WTC11 (cell line): ENCODE measurements at regions not wholly inside any gene's neighbourhood (a gene's known extent, or its start where the extent isn't known, plus 50 kb on each side); places are given as distances from the start of the nearest gene placed in this dataset.

Experiments used
- ESRRA ChIP-seq: sonication (generic); formaldehyde crosslinking; IDR thresholded peaks from 2 replicates; pipeline ENCODE4 v1.8.1; 2022; ENCODE audit warnings: mild to moderate bottlenecking, missing genetic modification reagents, borderline replicate concordance
- FOXK1 ChIP-seq: sonication (generic); formaldehyde crosslinking; IDR thresholded peaks from 2 replicates; pipeline ENCODE4 v1.8.0; 2022; ENCODE audit warnings: mild to moderate bottlenecking, moderate library complexity, missing genetic modification reagents
- GABPB1 ChIP-seq: sonication (generic); formaldehyde crosslinking; IDR thresholded peaks from 2 replicates; pipeline ENCODE4 v1.8.1; 2023; ENCODE audit warnings: mild to moderate bottlenecking, missing genetic modification reagents
- GTF2I ChIP-seq: fragments of 250-450 bp; sonication (Bioruptor Pico); conservative IDR thresholded peaks from 2 replicates; pipeline ENCODE4 v1.4.0; 2021; ENCODE audit warnings: mild to moderate bottlenecking
- RELA ChIP-seq: sonication (generic); formaldehyde crosslinking; IDR thresholded peaks from 2 replicates; pipeline ENCODE4 v1.8.1; 2022; ENCODE audit warnings: missing genetic modification reagents, mild to moderate bottlenecking, borderline replicate concordance
- ZNF263 ChIP-seq: sonication (generic); formaldehyde crosslinking; IDR thresholded peaks from 2 replicates; pipeline ENCODE4 v1.8.1; 2022; ENCODE audit warnings: low read depth, mild to moderate bottlenecking, moderate library complexity, missing genetic modification reagents
- TF ChIP-seq, protein P1 (sequence below): sonication (generic); formaldehyde crosslinking; IDR thresholded peaks from 2 replicates; pipeline ENCODE4 v1.8.1; 2022; ENCODE audit warnings: low read depth, missing genetic modification reagents, borderline replicate concordance
- TF ChIP-seq, protein P2 (sequence below): fragments of 200-600 bp; IDR thresholded peaks from 2 replicates; pipeline ENCODE4 v1.8.0; 2022; ENCODE audit warnings: antibody characterized with exemption
- TF ChIP-seq, protein P3 (sequence below): sonication (generic); formaldehyde crosslinking; IDR thresholded peaks from 2 replicates; pipeline ENCODE4 v1.8.1; 2023; ENCODE audit warnings: mild to moderate bottlenecking, missing genetic modification reagents, moderate library complexity
- TF ChIP-seq, protein P4 (sequence below): sonication (generic); formaldehyde crosslinking; IDR thresholded peaks from 2 replicates; pipeline ENCODE4 v1.8.0; 2022; ENCODE audit warnings: missing genetic modification reagents
- TF ChIP-seq, protein P5 (sequence below): sonication (generic); formaldehyde crosslinking; IDR thresholded peaks from 2 replicates; pipeline ENCODE4 v1.8.1; 2022; ENCODE audit warnings: missing genetic modification reagents, borderline replicate concordance
- TF ChIP-seq, protein P6 (sequence below): sonication (generic); formaldehyde crosslinking; IDR thresholded peaks from 2 replicates; pipeline ENCODE4 v1.8.1; 2022; ENCODE audit warnings: low read depth, mild to moderate bottlenecking, moderate library complexity, missing genetic modification reagents, borderline replicate concordance

DNA sequence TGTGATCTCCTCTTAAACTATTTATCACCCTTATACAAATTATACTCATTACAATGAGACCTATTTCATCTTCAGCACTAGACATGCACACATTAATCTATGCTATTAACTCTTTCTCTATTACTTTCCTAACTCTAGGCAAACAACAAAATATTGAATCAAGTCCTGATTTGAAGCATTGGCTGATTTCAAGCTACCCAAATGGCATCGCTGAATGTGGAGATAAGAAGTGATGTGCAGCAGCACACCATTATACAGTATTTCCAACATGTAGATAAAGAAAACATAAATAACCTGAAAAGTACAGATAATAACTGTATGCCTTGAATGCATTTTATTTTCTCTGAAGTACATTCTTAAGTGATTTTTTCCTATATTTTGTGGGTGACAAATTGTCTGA lies 268.6 kb upstream of the GULP1 start:
- TF ChIP-seq, protein P1, sequence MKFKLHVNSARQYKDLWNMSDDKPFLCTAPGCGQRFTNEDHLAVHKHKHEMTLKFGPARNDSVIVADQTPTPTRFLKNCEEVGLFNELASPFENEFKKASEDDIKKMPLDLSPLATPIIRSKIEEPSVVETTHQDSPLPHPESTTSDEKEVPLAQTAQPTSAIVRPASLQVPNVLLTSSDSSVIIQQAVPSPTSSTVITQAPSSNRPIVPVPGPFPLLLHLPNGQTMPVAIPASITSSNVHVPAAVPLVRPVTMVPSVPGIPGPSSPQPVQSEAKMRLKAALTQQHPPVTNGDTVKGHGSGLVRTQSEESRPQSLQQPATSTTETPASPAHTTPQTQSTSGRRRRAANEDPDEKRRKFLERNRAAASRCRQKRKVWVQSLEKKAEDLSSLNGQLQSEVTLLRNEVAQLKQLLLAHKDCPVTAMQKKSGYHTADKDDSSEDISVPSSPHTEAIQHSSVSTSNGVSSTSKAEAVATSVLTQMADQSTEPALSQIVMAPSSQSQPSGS, result no peak
- no peak for TF ChIP-seq RELA (CRISPR knock-in tag)
- TF ChIP-seq, protein P2, sequence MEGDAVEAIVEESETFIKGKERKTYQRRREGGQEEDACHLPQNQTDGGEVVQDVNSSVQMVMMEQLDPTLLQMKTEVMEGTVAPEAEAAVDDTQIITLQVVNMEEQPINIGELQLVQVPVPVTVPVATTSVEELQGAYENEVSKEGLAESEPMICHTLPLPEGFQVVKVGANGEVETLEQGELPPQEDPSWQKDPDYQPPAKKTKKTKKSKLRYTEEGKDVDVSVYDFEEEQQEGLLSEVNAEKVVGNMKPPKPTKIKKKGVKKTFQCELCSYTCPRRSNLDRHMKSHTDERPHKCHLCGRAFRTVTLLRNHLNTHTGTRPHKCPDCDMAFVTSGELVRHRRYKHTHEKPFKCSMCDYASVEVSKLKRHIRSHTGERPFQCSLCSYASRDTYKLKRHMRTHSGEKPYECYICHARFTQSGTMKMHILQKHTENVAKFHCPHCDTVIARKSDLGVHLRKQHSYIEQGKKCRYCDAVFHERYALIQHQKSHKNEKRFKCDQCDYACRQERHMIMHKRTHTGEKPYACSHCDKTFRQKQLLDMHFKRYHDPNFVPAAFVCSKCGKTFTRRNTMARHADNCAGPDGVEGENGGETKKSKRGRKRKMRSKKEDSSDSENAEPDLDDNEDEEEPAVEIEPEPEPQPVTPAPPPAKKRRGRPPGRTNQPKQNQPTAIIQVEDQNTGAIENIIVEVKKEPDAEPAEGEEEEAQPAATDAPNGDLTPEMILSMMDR, result no peak
- TF ChIP-seq ZNF263 (CRISPR knock-in tag), result no peak
- TF ChIP-seq ESRRA (CRISPR knock-in tag), result no peak
- TF ChIP-seq FOXK1 (CRISPR knock-in tag), result no peak
- TF ChIP-seq, protein P3, sequence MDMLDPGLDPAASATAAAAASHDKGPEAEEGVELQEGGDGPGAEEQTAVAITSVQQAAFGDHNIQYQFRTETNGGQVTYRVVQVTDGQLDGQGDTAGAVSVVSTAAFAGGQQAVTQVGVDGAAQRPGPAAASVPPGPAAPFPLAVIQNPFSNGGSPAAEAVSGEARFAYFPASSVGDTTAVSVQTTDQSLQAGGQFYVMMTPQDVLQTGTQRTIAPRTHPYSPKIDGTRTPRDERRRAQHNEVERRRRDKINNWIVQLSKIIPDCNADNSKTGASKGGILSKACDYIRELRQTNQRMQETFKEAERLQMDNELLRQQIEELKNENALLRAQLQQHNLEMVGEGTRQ (CRISPR knock-in tag), result no peak
- TF ChIP-seq GTF2I (CRISPR knock-in tag), result no peak
- TF ChIP-seq, protein P4, sequence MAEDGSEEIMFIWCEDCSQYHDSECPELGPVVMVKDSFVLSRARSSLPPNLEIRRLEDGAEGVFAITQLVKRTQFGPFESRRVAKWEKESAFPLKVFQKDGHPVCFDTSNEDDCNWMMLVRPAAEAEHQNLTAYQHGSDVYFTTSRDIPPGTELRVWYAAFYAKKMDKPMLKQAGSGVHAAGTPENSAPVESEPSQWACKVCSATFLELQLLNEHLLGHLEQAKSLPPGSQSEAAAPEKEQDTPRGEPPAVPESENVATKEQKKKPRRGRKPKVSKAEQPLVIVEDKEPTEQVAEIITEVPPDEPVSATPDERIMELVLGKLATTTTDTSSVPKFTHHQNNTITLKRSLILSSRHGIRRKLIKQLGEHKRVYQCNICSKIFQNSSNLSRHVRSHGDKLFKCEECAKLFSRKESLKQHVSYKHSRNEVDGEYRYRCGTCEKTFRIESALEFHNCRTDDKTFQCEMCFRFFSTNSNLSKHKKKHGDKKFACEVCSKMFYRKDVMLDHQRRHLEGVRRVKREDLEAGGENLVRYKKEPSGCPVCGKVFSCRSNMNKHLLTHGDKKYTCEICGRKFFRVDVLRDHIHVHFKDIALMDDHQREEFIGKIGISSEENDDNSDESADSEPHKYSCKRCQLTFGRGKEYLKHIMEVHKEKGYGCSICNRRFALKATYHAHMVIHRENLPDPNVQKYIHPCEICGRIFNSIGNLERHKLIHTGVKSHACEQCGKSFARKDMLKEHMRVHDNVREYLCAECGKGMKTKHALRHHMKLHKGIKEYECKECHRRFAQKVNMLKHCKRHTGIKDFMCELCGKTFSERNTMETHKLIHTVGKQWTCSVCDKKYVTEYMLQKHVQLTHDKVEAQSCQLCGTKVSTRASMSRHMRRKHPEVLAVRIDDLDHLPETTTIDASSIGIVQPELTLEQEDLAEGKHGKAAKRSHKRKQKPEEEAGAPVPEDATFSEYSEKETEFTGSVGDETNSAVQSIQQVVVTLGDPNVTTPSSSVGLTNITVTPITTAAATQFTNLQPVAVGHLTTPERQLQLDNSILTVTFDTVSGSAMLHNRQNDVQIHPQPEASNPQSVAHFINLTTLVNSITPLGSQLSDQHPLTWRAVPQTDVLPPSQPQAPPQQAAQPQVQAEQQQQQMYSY (CRISPR knock-in tag), result no peak
- TF ChIP-seq, protein P5, sequence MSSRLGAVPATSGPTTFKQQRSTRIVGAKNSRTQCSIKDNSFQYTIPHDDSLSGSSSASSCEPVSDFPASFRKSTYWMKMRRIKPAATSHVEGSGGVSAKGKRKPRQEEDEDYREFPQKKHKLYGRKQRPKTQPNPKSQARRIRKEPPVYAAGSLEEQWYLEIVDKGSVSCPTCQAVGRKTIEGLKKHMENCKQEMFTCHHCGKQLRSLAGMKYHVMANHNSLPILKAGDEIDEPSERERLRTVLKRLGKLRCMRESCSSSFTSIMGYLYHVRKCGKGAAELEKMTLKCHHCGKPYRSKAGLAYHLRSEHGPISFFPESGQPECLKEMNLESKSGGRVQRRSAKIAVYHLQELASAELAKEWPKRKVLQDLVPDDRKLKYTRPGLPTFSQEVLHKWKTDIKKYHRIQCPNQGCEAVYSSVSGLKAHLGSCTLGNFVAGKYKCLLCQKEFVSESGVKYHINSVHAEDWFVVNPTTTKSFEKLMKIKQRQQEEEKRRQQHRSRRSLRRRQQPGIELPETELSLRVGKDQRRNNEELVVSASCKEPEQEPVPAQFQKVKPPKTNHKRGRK (CRISPR knock-in tag), result no peak
- TF ChIP-seq, protein P6, sequence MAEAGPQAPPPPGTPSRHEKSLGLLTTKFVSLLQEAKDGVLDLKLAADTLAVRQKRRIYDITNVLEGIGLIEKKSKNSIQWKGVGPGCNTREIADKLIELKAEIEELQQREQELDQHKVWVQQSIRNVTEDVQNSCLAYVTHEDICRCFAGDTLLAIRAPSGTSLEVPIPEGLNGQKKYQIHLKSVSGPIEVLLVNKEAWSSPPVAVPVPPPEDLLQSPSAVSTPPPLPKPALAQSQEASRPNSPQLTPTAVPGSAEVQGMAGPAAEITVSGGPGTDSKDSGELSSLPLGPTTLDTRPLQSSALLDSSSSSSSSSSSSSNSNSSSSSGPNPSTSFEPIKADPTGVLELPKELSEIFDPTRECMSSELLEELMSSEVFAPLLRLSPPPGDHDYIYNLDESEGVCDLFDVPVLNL (CRISPR knock-in tag), result no peak
- TF ChIP-seq GABPB1, result no peak
